ENCODE measurements at regions not wholly inside any gene's neighbourhood (a gene's known extent, or its start where the extent isn't known, plus 50 kb on each side); places are given as distances from the start of the nearest gene placed in this dataset.

- no peak for TF ChIP-seq CTCF (IDR thresholded peaks at IDR 0.05; ENCODE audit: low read depth, low read length)
- no peak overlapping the region for H3K4me3 ChIP-seq (replicated peaks in 1 of 2; ENCODE audit: low read depth in 2 of 2, low read length in 2 of 2)
Measured at GRCh38 chr11:23423656-23424055, 563.4 kb upstream of the CCDC179 start.

GRCh38 chr11:23425381-23425780, 565.1 kb upstream of the CCDC179 start:
- no peak for TF ChIP-seq CTCF (IDR thresholded peaks at IDR 0.05; ENCODE audit: low read depth, low read length)
- no peak overlapping the region for H3K4me3 ChIP-seq (replicated peaks in 1 of 2; ENCODE audit: low read depth in 2 of 2, low read length in 2 of 2)
- DNase-seq (ENCODE audit: low read depth in 2 of 2) = no peak

More at GRCh38 chr11:23423656-23424055, 563.4 kb upstream of the CCDC179 start:
- no peak for DNase-seq (ENCODE audit: low read depth in 2 of 2)

- no peak overlapping the region for H3K4me3 ChIP-seq (replicated peaks in 1 of 2; ENCODE audit: low read depth in 2 of 2, low read length in 2 of 2)
- no peak for DNase-seq (ENCODE audit: low read depth in 2 of 2)
- TF ChIP-seq CTCF (IDR thresholded peaks at IDR 0.05; ENCODE audit: low read depth, low read length) = no peak
Measured at GRCh38 chr11:23429569-23429968, 569.3 kb upstream of the CCDC179 start.

- no peak for DNase-seq (ENCODE audit: low read depth in 2 of 2)
- no peak overlapping the region for H3K4me3 ChIP-seq (replicated peaks in 1 of 2; ENCODE audit: low read depth in 2 of 2, low read length in 2 of 2)
- no peak for TF ChIP-seq CTCF (IDR thresholded peaks at IDR 0.05; ENCODE audit: low read depth, low read length)
Measured at GRCh38 chr11:23453522-23453921, 593.2 kb upstream of the CCDC179 start.

GRCh38 chr11:23455321-23455891, 595.1 kb upstream of the CCDC179 start:
- no peak overlapping the region for H3K4me3 ChIP-seq (replicated peaks in 1 of 2; ENCODE audit: low read depth in 2 of 2, low read length in 2 of 2)
- no peak for TF ChIP-seq CTCF (IDR thresholded peaks at IDR 0.05; ENCODE audit: low read depth, low read length)
- DNase-seq (ENCODE audit: low read depth in 2 of 2) = no peak

- H3K4me3 ChIP-seq (replicated peaks in 1 of 2; ENCODE audit: low read depth in 2 of 2, low read length in 2 of 2) = no peak overlapping the region
Measured at GRCh38 chr11:23457641-23458040, 597.4 kb upstream of the CCDC179 start.

More at GRCh38 chr11:23457641-23458040, 597.4 kb upstream of the CCDC179 start:
- no peak for TF ChIP-seq CTCF (IDR thresholded peaks at IDR 0.05; ENCODE audit: low read depth, low read length)
- no peak for DNase-seq (ENCODE audit: low read depth in 2 of 2)

All from cardiac fibroblast (primary cell).